ENCODE measurements at regions not wholly inside any gene's neighbourhood (a gene's known extent, or its start where the extent isn't known, plus 50 kb on each side); places are given as distances from the start of the nearest gene placed in this dataset.

- Histone ChIP-seq H4K20me1 (ENCODE audit: low read depth) (no peaks in the 10 kb centered on the region), H3K27ac (no peak overlapping the region), H3K4me1 (no peaks in the 10 kb centered on the region), H3F3A (ENCODE audit: low read depth) (no peaks in the 10 kb centered on the region), H3K9me3 (ENCODE audit: low read depth) (peaks cover 10% of the 10 kb centered on the region), H3K4me2 (no peak overlapping the region), H2AFZ (replicated peaks) (no peak overlapping the region), H3K27me3 (no peaks in the 10 kb centered on the region), H3K9ac (no peak overlapping the region), H3K79me2 (ENCODE audit: low read depth) (no peaks in the 10 kb centered on the region), H3K36me3 (no peaks in the 10 kb centered on the region), H3K4me3 (no peak overlapping the region)
- TF ChIP-seq, protein P1, sequence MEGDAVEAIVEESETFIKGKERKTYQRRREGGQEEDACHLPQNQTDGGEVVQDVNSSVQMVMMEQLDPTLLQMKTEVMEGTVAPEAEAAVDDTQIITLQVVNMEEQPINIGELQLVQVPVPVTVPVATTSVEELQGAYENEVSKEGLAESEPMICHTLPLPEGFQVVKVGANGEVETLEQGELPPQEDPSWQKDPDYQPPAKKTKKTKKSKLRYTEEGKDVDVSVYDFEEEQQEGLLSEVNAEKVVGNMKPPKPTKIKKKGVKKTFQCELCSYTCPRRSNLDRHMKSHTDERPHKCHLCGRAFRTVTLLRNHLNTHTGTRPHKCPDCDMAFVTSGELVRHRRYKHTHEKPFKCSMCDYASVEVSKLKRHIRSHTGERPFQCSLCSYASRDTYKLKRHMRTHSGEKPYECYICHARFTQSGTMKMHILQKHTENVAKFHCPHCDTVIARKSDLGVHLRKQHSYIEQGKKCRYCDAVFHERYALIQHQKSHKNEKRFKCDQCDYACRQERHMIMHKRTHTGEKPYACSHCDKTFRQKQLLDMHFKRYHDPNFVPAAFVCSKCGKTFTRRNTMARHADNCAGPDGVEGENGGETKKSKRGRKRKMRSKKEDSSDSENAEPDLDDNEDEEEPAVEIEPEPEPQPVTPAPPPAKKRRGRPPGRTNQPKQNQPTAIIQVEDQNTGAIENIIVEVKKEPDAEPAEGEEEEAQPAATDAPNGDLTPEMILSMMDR (IDR thresholded peaks at IDR 0.05), result peak; percentile 36
- TF ChIP-seq EZH2 (IDR thresholded peaks at IDR 0.05), result no peak
- Mint-ChIP-seq H3K36me3 (no peaks in the 10 kb centered on the region), H3K4me1 (no peaks in the 10 kb centered on the region), H3K4me3 (no peak overlapping the region), H3K27me3 (ENCODE audit: insufficient read depth, low read depth) (no peaks in the 10 kb centered on the region), H3K9me3 (peaks cover 6% of the 10 kb centered on the region), H3K27ac (no peak overlapping the region)
- DNase-seq (ENCODE audit: low spot score), result peak; percentile 5
These were observed 456.4 kb upstream of the TEX13C start for GRCh38 chrX:124863303-124863702.

DNA sequence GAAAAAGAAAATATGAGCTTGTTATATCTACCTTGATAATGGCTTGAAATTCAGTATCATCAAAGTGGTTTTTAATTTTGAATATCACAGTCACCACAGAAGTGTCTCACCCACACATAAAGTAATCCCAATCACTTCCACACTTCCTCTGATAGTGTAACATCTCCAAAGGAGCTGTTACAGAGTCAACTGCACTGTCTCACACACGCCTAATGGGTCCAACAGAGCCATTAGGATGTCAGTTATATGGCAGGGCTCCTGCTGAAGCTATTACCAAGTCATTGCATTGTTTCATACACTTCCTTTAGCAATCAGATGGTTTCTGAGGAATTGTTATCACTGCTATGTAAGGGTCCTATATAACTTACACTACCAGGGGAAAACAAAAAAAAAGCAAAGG lies 432.1 kb upstream of the TEX13C start:
- no peaks in the 10 kb centered on the region for H3K9me3 Mint-ChIP-seq
- Histone ChIP-seq H4K20me1 (ENCODE audit: low read depth) (no peaks in the 10 kb centered on the region), H3K27me3 (no peaks in the 10 kb centered on the region), H3K79me2 (ENCODE audit: low read depth) (no peaks in the 10 kb centered on the region), H3K9me3 (ENCODE audit: low read depth) (no peaks in the 10 kb centered on the region), H3K4me3 (no peak overlapping the region), H3K36me3 (no peaks in the 10 kb centered on the region), H3K4me1 (no peaks in the 10 kb centered on the region), H3K9ac (no peak overlapping the region), H3F3A (ENCODE audit: low read depth) (no peaks in the 10 kb centered on the region), H3K4me2 (no peak overlapping the region), H2AFZ (replicated peaks) (no peak overlapping the region), H3K27ac (no peak overlapping the region)
- H3K36me3 Mint-ChIP-seq, result no peaks in the 10 kb centered on the region
- DNase-seq (ENCODE audit: low spot score), result no peak
- H3K27ac Mint-ChIP-seq, result no peak overlapping the region
- peaks cover 3% of the 10 kb centered on the region for H3K27me3 Mint-ChIP-seq (ENCODE audit: insufficient read depth, low read depth)
- no peaks in the 10 kb centered on the region for H3K4me1 Mint-ChIP-seq
- TF ChIP-seq EZH2phosphoT487 (IDR thresholded peaks at IDR 0.05) (no peak), EZH2 (IDR thresholded peaks at IDR 0.05) (no peak)
- TF ChIP-seq, protein P1 (IDR thresholded peaks at IDR 0.05), result no peak
- H3K4me3 Mint-ChIP-seq, result no peak overlapping the region

DNA sequence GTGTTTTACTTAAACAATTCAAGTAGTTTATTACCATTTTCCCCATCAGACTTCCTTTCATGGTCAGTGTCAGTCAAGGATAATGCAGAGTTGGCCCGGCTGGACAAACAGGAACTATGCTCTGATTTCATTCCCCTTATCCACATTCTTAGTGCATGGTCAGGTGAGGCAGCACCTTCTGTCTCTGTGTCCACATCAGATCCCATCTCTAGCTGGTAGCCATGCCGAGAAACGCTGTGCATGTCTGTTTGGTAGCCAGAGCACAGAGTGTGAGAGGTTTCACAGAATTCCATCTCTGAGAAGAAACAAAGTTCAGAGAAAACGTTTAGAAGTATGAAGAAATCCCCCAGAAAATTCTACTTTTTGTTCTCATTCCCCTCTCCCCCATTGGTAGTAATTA lies 423.7 kb upstream of the TEX13C start:
- H3K27me3 Mint-ChIP-seq (ENCODE audit: insufficient read depth, low read depth), result no peaks in the 10 kb centered on the region
- H3F3A ChIP-seq (ENCODE audit: low read depth), result no peaks in the 10 kb centered on the region
- no peaks in the 10 kb centered on the region for H3K27me3 ChIP-seq
- H3K27ac Mint-ChIP-seq, result no peak overlapping the region
- H3K4me2 ChIP-seq, result no peak overlapping the region
- no peaks in the 10 kb centered on the region for H4K20me1 ChIP-seq (ENCODE audit: low read depth)
- H2AFZ ChIP-seq (replicated peaks), result no peak overlapping the region
- TF ChIP-seq EZH2 (IDR thresholded peaks at IDR 0.05) (no peak), EZH2phosphoT487 (IDR thresholded peaks at IDR 0.05) (no peak)
- TF ChIP-seq, protein P1 (IDR thresholded peaks at IDR 0.05), result no peak
- H3K9ac ChIP-seq, result no peak overlapping the region
- H3K36me3 Mint-ChIP-seq, result no peaks in the 10 kb centered on the region
- peaks cover 4% of the 10 kb centered on the region for H3K9me3 ChIP-seq (ENCODE audit: low read depth)
- H3K4me3 ChIP-seq, result no peak overlapping the region
- no peaks in the 10 kb centered on the region for H3K9me3 Mint-ChIP-seq
- H3K27ac ChIP-seq, result no peak overlapping the region
- no peak for DNase-seq (ENCODE audit: low spot score)
- H3K4me3 Mint-ChIP-seq, result no peak overlapping the region
- no peaks in the 10 kb centered on the region for H3K79me2 ChIP-seq (ENCODE audit: low read depth)
- H3K36me3 ChIP-seq, result no peaks in the 10 kb centered on the region
- H3K4me1 ChIP-seq, result no peaks in the 10 kb centered on the region
- no peaks in the 10 kb centered on the region for H3K4me1 Mint-ChIP-seq

DNA sequence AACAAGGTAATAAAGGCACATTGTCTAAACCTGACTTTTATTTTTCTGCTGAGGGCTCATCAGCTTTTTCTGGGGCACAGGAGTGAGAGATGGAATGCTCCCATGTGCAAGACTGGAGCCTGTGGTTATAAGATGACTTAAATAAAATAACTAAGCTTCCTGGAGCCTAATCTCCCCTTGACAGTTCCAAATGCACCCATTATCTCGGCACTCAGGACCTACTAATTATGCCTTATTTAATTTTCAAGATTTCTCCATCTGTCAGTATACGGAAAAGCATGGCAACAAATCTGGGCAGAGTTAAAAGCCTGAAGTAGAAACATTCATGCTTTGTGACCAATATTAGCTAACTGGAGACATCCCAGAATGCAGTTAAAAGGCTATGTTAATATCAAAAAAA lies 416.7 kb upstream of the TEX13C start:
- no peaks in the 10 kb centered on the region for H3K27me3 ChIP-seq
- no peaks in the 10 kb centered on the region for H4K20me1 ChIP-seq (ENCODE audit: low read depth)
- Mint-ChIP-seq H3K27ac (no peak overlapping the region), H3K9me3 (no peaks in the 10 kb centered on the region), H3K36me3 (no peaks in the 10 kb centered on the region), H3K27me3 (ENCODE audit: insufficient read depth, low read depth) (no peaks in the 10 kb centered on the region), H3K4me3 (no peak overlapping the region), H3K4me1 (no peaks in the 10 kb centered on the region)
- no peaks in the 10 kb centered on the region for H3F3A ChIP-seq (ENCODE audit: low read depth)
- H2AFZ ChIP-seq (replicated peaks), result no peak overlapping the region
- no peaks in the 10 kb centered on the region for H3K36me3 ChIP-seq
- H3K9ac ChIP-seq, result no peak overlapping the region
- TF ChIP-seq, protein P1 (IDR thresholded peaks at IDR 0.05), result no peak
- no peak for TF ChIP-seq EZH2phosphoT487 (IDR thresholded peaks at IDR 0.05)
- TF ChIP-seq EZH2 (IDR thresholded peaks at IDR 0.05), result no peak
- no peak overlapping the region for H3K4me2 ChIP-seq
- no peaks in the 10 kb centered on the region for H3K4me1 ChIP-seq
- H3K4me3 ChIP-seq, result no peak overlapping the region
- no peak overlapping the region for H3K27ac ChIP-seq
- no peak for DNase-seq (ENCODE audit: low spot score)
- H3K79me2 ChIP-seq (ENCODE audit: low read depth), result no peaks in the 10 kb centered on the region
- peaks cover 4% of the 10 kb centered on the region for H3K9me3 ChIP-seq (ENCODE audit: low read depth)
